Fibroblast of peridontal ligament (primary cell): ENCODE measurements at regions not wholly inside any gene's neighbourhood (a gene's known extent, or its start where the extent isn't known, plus 50 kb on each side); places are given as distances from the start of the nearest gene placed in this dataset.

Experiments
- DNase-seq: peaks from one replicate; pipeline ENCODE4 v3.0.0-alpha.2; 2010; ENCODE audit errors: extremely low read depth

GRCh38 chr2:239590995-239591915 lies 190.4 kb upstream of the HDAC4 start:
- no peak for DNase-seq

- DNase-seq: no peak
Observed at GRCh38 chr2:239590276-239590675, 189.5 kb upstream of the HDAC4 start.

DNA sequence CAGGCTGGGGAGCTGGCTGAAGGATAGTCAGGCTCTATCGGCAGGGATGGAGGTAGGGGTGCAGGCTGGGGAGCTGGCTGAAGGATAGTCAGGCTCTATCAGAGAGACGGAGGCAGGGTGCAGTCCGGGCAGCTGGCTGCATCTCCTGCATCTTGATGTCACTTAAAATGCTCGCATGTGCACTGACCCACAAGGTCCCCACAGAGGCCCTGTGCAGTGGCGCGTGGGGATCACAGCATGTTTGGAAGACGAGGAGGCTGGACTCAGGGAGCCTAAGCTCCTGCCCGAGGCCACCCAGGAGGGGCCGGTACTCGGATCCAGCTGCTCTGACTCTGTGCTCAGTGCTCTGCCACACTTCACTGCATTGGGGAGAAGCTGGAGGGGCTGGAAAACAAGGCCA lies 189.0 kb upstream of the HDAC4 start:
- DNase-seq: no peak

- DNase-seq: no peak
Observed at GRCh38 chr2:239589270-239589825, 188.5 kb upstream of the HDAC4 start.

- no peak for DNase-seq
Observed at GRCh38 chr2:239588451-239589269, 187.8 kb upstream of the HDAC4 start.

- no peak for DNase-seq
Observed at GRCh38 chr2:239587841-239588240, 187.0 kb upstream of the HDAC4 start.

DNA sequence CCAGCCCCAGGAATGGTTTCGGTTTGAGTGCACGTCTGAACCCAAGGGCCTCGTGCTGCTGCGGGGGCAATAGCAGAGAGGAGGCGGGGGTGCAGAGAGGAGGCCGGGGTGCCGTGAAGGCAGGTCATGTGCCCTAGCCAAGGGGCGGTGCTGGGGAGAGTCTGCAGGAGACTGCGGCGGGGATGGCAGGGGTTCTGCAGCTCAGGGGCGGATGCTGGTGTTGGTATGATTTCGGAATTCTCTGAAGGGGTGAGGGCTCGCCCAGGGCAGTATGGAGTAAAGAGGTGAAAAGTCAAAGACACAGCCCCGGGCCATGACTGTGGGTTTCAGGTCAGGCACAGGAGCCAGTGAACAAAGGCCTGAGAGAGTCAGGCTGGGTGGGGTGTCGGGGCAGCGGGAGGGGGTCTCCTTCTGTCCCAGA lies 186.5 kb upstream of the HDAC4 start:
- no peak for DNase-seq

- DNase-seq: no peak
Observed at GRCh38 chr2:239586651-239587310, 186.0 kb upstream of the HDAC4 start.

DNA sequence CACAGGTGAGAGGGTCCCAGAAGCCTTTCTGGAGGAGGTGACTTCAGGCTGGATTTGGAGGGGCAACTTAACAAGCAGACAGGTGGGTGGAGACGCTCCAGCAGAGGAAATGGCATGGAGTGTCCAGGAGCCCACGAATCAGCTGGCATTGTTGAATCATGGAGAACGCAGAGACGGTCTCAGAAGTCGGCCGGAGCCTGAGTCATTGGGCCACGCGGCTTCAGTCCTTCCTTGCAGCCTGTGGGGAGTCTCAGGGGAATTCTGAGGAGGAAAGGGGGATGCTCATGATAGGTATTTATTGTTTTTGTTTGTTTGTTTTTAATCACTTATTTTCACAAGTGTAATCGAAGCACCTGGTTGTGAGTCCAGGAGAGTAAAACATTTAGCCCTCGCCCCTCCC lies 184.6 kb upstream of the HDAC4 start:
- DNase-seq: no peak

DNA sequence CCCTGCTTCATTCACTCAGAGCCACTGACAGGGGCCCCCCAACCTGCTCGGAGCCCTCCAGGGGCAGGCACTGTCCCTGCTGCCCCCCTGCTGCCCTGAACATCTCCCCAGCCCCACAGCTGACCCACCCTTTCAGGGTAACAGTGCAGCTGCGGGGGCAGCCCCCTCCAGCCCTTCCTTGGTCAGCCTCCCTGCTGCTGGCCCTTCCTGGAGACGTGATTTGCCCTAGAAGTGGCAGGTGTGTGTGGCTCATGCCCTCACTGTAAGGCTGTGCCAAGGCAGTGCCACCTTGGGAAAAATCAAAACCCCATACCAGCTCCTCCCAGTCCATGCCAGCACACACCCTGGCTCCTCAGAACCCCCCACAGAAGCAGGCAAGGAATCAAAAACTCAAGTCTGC lies 184.2 kb upstream of the HDAC4 start:
- no peak for DNase-seq

GRCh38 chr2:239583879-239584859 lies 183.3 kb upstream of the HDAC4 start:
- DNase-seq: no peak

GRCh38 chr2:239583171-239583878 lies 182.5 kb upstream of the HDAC4 start:
- DNase-seq: no peak

GRCh38 chr2:239582476-239582875 lies 181.7 kb upstream of the HDAC4 start:
- DNase-seq: no peak

- no peak for DNase-seq
Observed at GRCh38 chr2:239581352-239581901, 180.6 kb upstream of the HDAC4 start.

GRCh38 chr2:239580199-239580527 lies 179.3 kb upstream of the HDAC4 start:
- no peak for DNase-seq

- DNase-seq: no peak
Observed at GRCh38 chr2:239579524-239580198, 178.8 kb upstream of the HDAC4 start.

DNA sequence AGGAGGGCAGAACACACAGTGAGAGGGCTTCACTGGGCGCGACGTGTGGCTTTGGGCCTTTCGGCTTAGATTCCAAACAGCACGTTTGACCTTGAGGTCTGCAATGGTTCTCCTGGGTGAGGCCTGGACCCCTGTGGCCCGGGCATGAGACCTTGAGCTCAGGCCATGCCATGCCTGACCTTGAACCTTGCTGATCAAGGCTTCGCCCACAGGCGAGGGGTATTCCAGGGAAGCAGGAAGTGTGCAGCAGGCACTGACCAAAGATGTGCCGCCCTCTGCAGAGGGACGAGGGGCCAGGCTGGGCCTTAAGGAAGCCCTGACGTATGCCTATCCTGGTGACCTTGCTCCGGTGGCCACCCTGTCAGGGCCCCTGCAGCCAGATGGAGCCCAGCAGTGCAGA lies 178.3 kb upstream of the HDAC4 start:
- no peak for DNase-seq

DNA sequence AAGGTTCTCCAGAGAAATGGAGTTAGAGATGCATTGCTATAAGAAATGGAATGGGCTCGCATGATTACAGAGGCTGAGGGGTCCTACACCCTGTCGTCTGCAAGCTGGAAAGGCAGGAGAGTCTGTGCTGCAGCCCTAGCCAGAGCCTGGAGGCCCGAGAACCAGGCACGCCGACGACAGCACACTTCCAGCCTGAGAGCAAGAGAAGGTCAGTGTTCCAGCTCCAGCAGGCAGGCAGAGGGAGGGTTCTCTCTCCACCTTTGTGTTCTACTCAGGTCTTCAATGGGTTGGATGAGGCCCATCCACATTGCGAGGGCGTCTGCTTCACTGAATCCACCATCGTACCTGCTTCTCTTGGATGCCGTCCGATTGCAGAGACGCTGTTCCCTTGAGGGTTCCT lies 177.6 kb upstream of the HDAC4 start:
- DNase-seq: no peak

- DNase-seq: no peak
Observed at GRCh38 chr2:239577935-239578334, 177.1 kb upstream of the HDAC4 start.
